ENCODE measurements at regions not wholly inside any gene's neighbourhood (a gene's known extent, or its start where the extent isn't known, plus 50 kb on each side); places are given as distances from the start of the nearest gene placed in this dataset.
"Not testable (repeated sequence)": the region's sequence is repeated elsewhere in the genome, so short reads cannot be mapped to it uniquely, and the experiment has no call there.

- no peak overlapping the region for H3K4me3 ChIP-seq (replicated peaks; ENCODE audit: low read depth, low read length)
- no peak for DNase-seq (ENCODE audit: low read depth)
- TF ChIP-seq, protein P1, sequence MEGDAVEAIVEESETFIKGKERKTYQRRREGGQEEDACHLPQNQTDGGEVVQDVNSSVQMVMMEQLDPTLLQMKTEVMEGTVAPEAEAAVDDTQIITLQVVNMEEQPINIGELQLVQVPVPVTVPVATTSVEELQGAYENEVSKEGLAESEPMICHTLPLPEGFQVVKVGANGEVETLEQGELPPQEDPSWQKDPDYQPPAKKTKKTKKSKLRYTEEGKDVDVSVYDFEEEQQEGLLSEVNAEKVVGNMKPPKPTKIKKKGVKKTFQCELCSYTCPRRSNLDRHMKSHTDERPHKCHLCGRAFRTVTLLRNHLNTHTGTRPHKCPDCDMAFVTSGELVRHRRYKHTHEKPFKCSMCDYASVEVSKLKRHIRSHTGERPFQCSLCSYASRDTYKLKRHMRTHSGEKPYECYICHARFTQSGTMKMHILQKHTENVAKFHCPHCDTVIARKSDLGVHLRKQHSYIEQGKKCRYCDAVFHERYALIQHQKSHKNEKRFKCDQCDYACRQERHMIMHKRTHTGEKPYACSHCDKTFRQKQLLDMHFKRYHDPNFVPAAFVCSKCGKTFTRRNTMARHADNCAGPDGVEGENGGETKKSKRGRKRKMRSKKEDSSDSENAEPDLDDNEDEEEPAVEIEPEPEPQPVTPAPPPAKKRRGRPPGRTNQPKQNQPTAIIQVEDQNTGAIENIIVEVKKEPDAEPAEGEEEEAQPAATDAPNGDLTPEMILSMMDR (IDR thresholded peaks at IDR 0.05; ENCODE audit: low read length, missing control alignments): no peak
Observed at GRCh38 chr5:82879089-82879488, 198.1 kb downstream of the TMEM167A start.

- no peak overlapping the region for H3K4me3 ChIP-seq (replicated peaks; ENCODE audit: low read depth, low read length)
- TF ChIP-seq, protein P1 (IDR thresholded peaks at IDR 0.05; ENCODE audit: low read length, missing control alignments): no peak
- DNase-seq (ENCODE audit: low read depth): no peak
Observed at GRCh38 chr5:82873452-82873851, 203.7 kb downstream of the TMEM167A start.

GRCh38 chr5:82872321-82873288 is 204.6 kb downstream of the TMEM167A start:
- DNase-seq (ENCODE audit: low read depth); H3K4me3 ChIP-seq (replicated peaks; ENCODE audit: low read depth, low read length): not testable (repeated sequence)

- no peak overlapping the region for H3K4me3 ChIP-seq (replicated peaks; ENCODE audit: low read depth, low read length)
- DNase-seq (ENCODE audit: low read depth): no peak
- TF ChIP-seq, protein P1 (IDR thresholded peaks at IDR 0.05; ENCODE audit: low read length, missing control alignments): no peak
Observed at GRCh38 chr5:82865625-82866024, 211.6 kb downstream of the TMEM167A start.

DNA sequence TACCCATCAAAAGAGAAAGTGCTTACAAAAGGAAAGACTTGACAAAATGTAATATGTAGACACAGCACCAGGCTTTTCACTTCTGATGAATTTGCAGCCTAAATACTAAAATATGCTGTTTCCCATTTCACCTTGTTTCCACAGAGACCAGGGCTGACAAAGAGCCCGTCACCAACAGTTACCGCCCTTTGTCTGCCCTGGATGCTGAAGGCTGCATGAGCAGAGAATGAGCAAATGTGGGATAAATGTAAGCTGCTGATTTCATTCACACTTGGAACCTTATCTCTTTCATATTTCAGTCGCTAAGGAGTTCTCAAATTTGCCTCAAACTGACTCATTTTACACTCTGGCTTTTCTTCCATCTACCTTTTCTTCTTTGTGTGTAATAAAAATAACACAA is 213.9 kb downstream of the TMEM167A start:
- TF ChIP-seq, protein P1 (IDR thresholded peaks at IDR 0.05; ENCODE audit: low read length, missing control alignments): no peak
- no peak for DNase-seq (ENCODE audit: low read depth)

GRCh38 chr5:82862711-82863110 is 214.5 kb downstream of the TMEM167A start:
- DNase-seq (ENCODE audit: low read depth): no peak
- TF ChIP-seq, protein P1 (IDR thresholded peaks at IDR 0.05; ENCODE audit: low read length, missing control alignments): no peak
- no peak overlapping the region for H3K4me3 ChIP-seq (replicated peaks; ENCODE audit: low read depth, low read length)

More for the DNA sequence above, 213.9 kb downstream of the TMEM167A start:
- H3K4me3 ChIP-seq (replicated peaks; ENCODE audit: low read depth, low read length): no peak overlapping the region

- H3K4me3 ChIP-seq (replicated peaks; ENCODE audit: low read depth, low read length): no peak overlapping the region
- no peak for DNase-seq (ENCODE audit: low read depth)
- TF ChIP-seq, protein P1 (IDR thresholded peaks at IDR 0.05; ENCODE audit: low read length, missing control alignments): no peak
Observed at GRCh38 chr5:82862261-82862660, 214.9 kb downstream of the TMEM167A start.
